HEK293 (cell line): ENCODE measurements at regions not wholly inside any gene's neighbourhood (a gene's known extent, or its start where the extent isn't known, plus 50 kb on each side); places are given as distances from the start of the nearest gene placed in this dataset.

ENCODE experiments used
- AEBP2 ChIP-seq: fragments of 450-650 bp; formaldehyde crosslinking; IDR thresholded peaks from 2 replicates; pipeline ENCODE4 v1.5.1; 2016; ENCODE audit warnings: missing biosample characterization, missing genetic modification characterization, borderline replicate concordance
- HOXD13 ChIP-seq: sonication (generic); formaldehyde crosslinking; IDR thresholded peaks from 2 replicates; pipeline ENCODE4 v1.8.0; 2022; ENCODE audit warnings: missing genetic modification reagents, borderline replicate concordance
- SP3 ChIP-seq: fragments of 450-650 bp; formaldehyde crosslinking; IDR thresholded peaks from 2 replicates; pipeline ENCODE4 v1.5.1; 2016; ENCODE audit warnings: missing biosample characterization, missing genetic modification characterization
- SP7 ChIP-seq: fragments of 450-650 bp; formaldehyde crosslinking; IDR thresholded peaks from 2 replicates; pipeline ENCODE4 v1.5.1; 2016; ENCODE audit warnings: missing biosample characterization, missing genetic modification characterization
- ZBTB17 ChIP-seq: fragments of 450-650 bp; formaldehyde crosslinking; IDR thresholded peaks from 2 replicates; pipeline ENCODE4 v1.5.1; 2016; ENCODE audit warnings: missing biosample characterization, missing genetic modification characterization
- ZBTB49 ChIP-seq: fragments of 450-650 bp; formaldehyde crosslinking; IDR thresholded peaks from 2 replicates; pipeline ENCODE4 v1.5.1; 2016; ENCODE audit warnings: missing biosample characterization, missing genetic modification characterization, low read depth
- ZNF175 ChIP-seq: fragments of 450-650 bp; formaldehyde crosslinking; IDR thresholded peaks from 2 replicates; pipeline ENCODE4 v1.5.1; 2016; ENCODE audit warnings: missing biosample characterization, missing genetic modification characterization
- ZNF18 ChIP-seq: fragments of 450-650 bp; formaldehyde crosslinking; IDR thresholded peaks from 2 replicates; pipeline ENCODE4 v1.5.1; 2016; ENCODE audit warnings: missing biosample characterization, missing genetic modification characterization
- ZNF280C ChIP-seq: fragments of 450-650 bp; formaldehyde crosslinking; IDR thresholded peaks from 2 replicates; pipeline ENCODE4 v1.5.1; 2016; ENCODE audit warnings: missing biosample characterization, missing genetic modification characterization
- ZNF354C ChIP-seq: fragments of 450-650 bp; formaldehyde crosslinking; IDR thresholded peaks from 2 replicates; pipeline ENCODE4 v1.5.1; 2016; ENCODE audit warnings: missing biosample characterization, missing genetic modification characterization, low read depth, borderline replicate concordance
- ZNF423 ChIP-seq: fragments of 450-650 bp; formaldehyde crosslinking; IDR thresholded peaks from 2 replicates; pipeline ENCODE4 v1.5.1; 2016; ENCODE audit warnings: missing biosample characterization, missing genetic modification characterization
- ZNF426 ChIP-seq: fragments of 450-650 bp; formaldehyde crosslinking; IDR thresholded peaks from 2 replicates; pipeline ENCODE4 v1.5.1; 2017; ENCODE audit warnings: missing biosample characterization, missing genetic modification characterization, mild to moderate bottlenecking, inconsistent platforms, moderate library complexity
- ZNF544 ChIP-seq: fragments of 450-650 bp; formaldehyde crosslinking; IDR thresholded peaks from 2 replicates; pipeline ENCODE4 v1.5.0; 2017; ENCODE audit warnings: missing biosample characterization, missing genetic modification characterization
- ZNF548 ChIP-seq: fragments of 450-650 bp; formaldehyde crosslinking; IDR thresholded peaks from 2 replicates; pipeline ENCODE4 v1.5.1; 2016; ENCODE audit warnings: missing biosample characterization, missing genetic modification characterization
- ZNF549 ChIP-seq: fragments of 450-650 bp; IDR thresholded peaks from 2 replicates; pipeline ENCODE4 v1.5.1; 2018; ENCODE audit warnings: missing biosample characterization, missing genetic modification characterization, mild to moderate bottlenecking, inconsistent platforms, moderate library complexity
- ZNF560 ChIP-seq: fragments of 450-650 bp; formaldehyde crosslinking; IDR thresholded peaks from 2 replicates; pipeline ENCODE4 v1.5.1; 2017; ENCODE audit warnings: missing biosample characterization, missing genetic modification characterization, borderline replicate concordance
- ZNF561 ChIP-seq: fragments of 450-650 bp; IDR thresholded peaks from 2 replicates; pipeline ENCODE4 v1.5.1; 2018; ENCODE audit warnings: missing biosample characterization, missing genetic modification characterization, borderline replicate concordance
- ZNF629 ChIP-seq: fragments of 450-650 bp; formaldehyde crosslinking; IDR thresholded peaks from 2 replicates; pipeline ENCODE4 v1.5.1; 2017; ENCODE audit warnings: missing biosample characterization, missing genetic modification characterization
- ZNF76 ChIP-seq: fragments of 450-650 bp; formaldehyde crosslinking; IDR thresholded peaks from 2 replicates; pipeline ENCODE4; 2016; ENCODE audit warnings: low read depth, missing biosample characterization, missing genetic modification characterization, borderline replicate concordance
- ZNF837 ChIP-seq: fragments of 450-650 bp; formaldehyde crosslinking; IDR thresholded peaks from 2 replicates; pipeline ENCODE4 v1.5.1; 2016; ENCODE audit warnings: missing biosample characterization, missing genetic modification characterization
- ZSCAN16 ChIP-seq: fragments of 450-650 bp; formaldehyde crosslinking; IDR thresholded peaks from 2 replicates; pipeline ENCODE4 v1.5.1; 2016; ENCODE audit warnings: missing biosample characterization, missing genetic modification characterization
- ZSCAN23 ChIP-seq: fragments of 450-650 bp; formaldehyde crosslinking; IDR thresholded peaks from 2 replicates; pipeline ENCODE4 v1.5.1; 2016; ENCODE audit warnings: missing biosample characterization, missing genetic modification characterization
- ZSCAN5A ChIP-seq: fragments of 450-650 bp; formaldehyde crosslinking; IDR thresholded peaks from 2 replicates; pipeline ENCODE4 v1.5.1; 2016; ENCODE audit warnings: missing biosample characterization, missing genetic modification characterization
- TF ChIP-seq, protein P1 (sequence below): fragments of 450-650 bp; formaldehyde crosslinking; IDR thresholded peaks from 2 replicates; pipeline ENCODE4; 2016; ENCODE audit warnings: missing biosample characterization, missing genetic modification characterization
- TF ChIP-seq, protein P2 (sequence below): fragments of 450-650 bp; formaldehyde crosslinking; IDR thresholded peaks from 2 replicates; pipeline ENCODE4 v1.5.1; 2016; ENCODE audit warnings: missing biosample characterization, missing genetic modification characterization
- TF ChIP-seq, protein P3 (sequence below): fragments of 450-650 bp; formaldehyde crosslinking; IDR thresholded peaks from 2 replicates; pipeline ENCODE4 v1.5.1; 2017; ENCODE audit warnings: missing biosample characterization, mild to moderate bottlenecking, missing genetic modification characterization, moderate library complexity

DNA sequence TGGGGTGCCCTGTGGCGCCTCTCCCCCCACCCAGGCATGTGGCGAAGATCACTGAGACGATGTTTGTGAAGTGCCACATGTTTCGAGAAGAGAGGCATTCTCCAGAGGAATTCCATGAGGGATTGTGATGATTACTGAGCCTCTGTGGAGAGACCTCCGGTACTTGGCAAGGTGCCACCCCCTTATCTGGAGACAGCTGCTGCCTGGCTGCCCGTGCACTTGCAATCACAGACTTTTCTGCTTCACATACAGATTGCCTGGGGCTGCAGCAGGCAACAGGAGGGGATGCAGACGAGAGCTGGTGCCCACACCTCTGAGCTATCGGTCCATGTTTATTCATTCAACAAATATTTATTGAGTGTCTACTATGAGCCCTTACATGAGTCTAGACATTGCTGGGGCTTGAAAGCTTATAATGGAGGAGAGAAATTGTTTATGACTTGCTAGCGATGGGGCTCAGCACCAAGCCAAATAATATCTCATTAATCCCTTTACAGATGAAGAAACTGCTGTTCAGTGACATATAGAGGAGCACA is 317.2 kb upstream of the ZFHX3 start (continued):
- TF ChIP-seq ZNF18 (tag by site-specific recombination) (no peak), ZSCAN5A (no peak), SP3 (no peak), ZNF548 (tag by site-specific recombination) (no peak), ZNF560 (tag by site-specific recombination) (no peak), ZSCAN23 (tag by site-specific recombination) (no peak), HOXD13 (CRISPR knock-in tag) (no peak), ZBTB17 (tag by site-specific recombination) (peak; percentile 71), ZNF76 (tag by site-specific recombination) (no peak), ZBTB49 (no peak), ZNF837 (tag by site-specific recombination) (no peak), ZNF544 (tag by site-specific recombination) (0 out of 2 replicates have a peak, but pooled peaks have one; percentile 59), ZNF629 (tag by site-specific recombination) (no peak), AEBP2 (tag by site-specific recombination) (no peak), ZNF423 (tag by site-specific recombination) (no peak), ZNF549 (tag by site-specific recombination) (0 out of 2 replicates have a peak, but pooled peaks have one; percentile 50), SP7 (tag by site-specific recombination) (no peak), ZNF426 (no peak), ZNF354C (tag by site-specific recombination) (no peak), ZNF175 (tag by site-specific recombination) (no peak), ZNF561 (tag by site-specific recombination) (peak; percentile 66; the same call in 1 of the 2 replicates), ZNF280C (tag by site-specific recombination) (no peak), ZSCAN16 (peak; percentile 90)
- TF ChIP-seq, protein P1, sequence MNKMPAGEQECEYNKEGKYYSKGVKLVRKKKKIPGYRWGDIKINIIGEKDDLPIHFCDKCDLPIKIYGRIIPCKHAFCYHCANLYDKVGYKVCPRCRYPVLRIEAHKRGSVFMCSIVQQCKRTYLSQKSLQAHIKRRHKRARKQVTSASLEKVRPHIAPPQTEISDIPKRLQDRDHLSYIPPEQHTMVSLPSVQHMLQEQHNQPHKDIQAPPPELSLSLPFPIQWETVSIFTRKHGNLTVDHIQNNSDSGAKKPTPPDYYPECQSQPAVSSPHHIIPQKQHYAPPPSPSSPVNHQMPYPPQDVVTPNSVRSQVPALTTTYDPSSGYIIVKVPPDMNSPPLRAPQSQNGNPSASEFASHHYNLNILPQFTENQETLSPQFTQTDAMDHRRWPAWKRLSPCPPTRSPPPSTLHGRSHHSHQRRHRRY (tag by site-specific recombination), result no peak
- TF ChIP-seq, protein P2, sequence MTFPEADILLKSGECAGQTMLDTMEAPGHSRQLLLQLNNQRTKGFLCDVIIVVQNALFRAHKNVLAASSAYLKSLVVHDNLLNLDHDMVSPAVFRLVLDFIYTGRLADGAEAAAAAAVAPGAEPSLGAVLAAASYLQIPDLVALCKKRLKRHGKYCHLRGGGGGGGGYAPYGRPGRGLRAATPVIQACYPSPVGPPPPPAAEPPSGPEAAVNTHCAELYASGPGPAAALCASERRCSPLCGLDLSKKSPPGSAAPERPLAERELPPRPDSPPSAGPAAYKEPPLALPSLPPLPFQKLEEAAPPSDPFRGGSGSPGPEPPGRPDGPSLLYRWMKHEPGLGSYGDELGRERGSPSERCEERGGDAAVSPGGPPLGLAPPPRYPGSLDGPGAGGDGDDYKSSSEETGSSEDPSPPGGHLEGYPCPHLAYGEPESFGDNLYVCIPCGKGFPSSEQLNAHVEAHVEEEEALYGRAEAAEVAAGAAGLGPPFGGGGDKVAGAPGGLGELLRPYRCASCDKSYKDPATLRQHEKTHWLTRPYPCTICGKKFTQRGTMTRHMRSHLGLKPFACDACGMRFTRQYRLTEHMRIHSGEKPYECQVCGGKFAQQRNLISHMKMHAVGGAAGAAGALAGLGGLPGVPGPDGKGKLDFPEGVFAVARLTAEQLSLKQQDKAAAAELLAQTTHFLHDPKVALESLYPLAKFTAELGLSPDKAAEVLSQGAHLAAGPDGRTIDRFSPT (tag by site-specific recombination), result no peak
- TF ChIP-seq, protein P3, sequence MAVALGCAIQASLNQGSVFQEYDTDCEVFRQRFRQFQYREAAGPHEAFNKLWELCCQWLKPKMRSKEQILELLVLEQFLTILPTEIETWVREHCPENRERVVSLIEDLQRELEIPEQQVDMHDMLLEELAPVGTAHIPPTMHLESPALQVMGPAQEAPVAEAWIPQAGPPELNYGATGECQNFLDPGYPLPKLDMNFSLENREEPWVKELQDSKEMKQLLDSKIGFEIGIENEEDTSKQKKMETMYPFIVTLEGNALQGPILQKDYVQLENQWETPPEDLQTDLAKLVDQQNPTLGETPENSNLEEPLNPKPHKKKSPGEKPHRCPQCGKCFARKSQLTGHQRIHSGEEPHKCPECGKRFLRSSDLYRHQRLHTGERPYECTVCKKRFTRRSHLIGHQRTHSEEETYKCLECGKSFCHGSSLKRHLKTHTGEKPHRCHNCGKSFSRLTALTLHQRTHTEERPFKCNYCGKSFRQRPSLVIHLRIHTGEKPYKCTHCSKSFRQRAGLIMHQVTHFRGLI (tag by site-specific recombination), result no peak
